ENCODE measurements at regions not wholly inside any gene's neighbourhood (a gene's known extent, or its start where the extent isn't known, plus 50 kb on each side); places are given as distances from the start of the nearest gene placed in this dataset.

DNA sequence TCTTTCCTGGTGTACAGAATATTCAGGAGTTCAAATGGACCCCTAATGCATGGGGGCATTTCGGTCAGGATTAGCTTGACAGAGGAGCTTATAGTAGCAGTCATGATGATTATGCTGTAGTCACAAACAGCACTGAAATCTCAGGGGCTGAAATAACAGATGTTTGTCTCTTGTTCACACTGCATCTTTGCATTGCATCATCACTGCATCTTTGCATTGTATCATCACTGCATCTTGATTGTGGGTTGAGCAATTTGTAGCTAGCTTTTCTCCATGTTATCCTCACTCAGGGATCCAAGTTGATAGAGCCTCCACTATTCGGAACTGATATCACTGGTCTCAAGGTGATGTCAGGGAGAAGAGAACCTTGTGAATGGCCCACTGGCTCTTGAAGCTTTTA lies 160.9 kb downstream of the GATB start:
- no peaks in the 10 kb centered on the region for H3K36me3 ChIP-seq (replicated peaks; ENCODE audit: low read depth, low read length)
- peaks cover 5% of the 10 kb centered on the region for H3K4me1 ChIP-seq (ENCODE audit: low read length)
- no peak overlapping the region for H3K27ac ChIP-seq (ENCODE audit: low read length)
- H3K79me2 ChIP-seq (ENCODE audit: low read length), result no peaks in the 10 kb centered on the region
- H4K20me1 ChIP-seq (ENCODE audit: insufficient read depth, low read length), result no peaks in the 10 kb centered on the region
- H2AFZ ChIP-seq (ENCODE audit: low read depth, low read length), result no peak overlapping the region
- no peak overlapping the region for H3K4me3 ChIP-seq (ENCODE audit: low read length)
- H3K9ac ChIP-seq (ENCODE audit: low read length), result no peak overlapping the region
- no peak for TF ChIP-seq EZH2phosphoT487 (IDR thresholded peaks at IDR 0.05; ENCODE audit: low read depth)
- TF ChIP-seq, protein P1, sequence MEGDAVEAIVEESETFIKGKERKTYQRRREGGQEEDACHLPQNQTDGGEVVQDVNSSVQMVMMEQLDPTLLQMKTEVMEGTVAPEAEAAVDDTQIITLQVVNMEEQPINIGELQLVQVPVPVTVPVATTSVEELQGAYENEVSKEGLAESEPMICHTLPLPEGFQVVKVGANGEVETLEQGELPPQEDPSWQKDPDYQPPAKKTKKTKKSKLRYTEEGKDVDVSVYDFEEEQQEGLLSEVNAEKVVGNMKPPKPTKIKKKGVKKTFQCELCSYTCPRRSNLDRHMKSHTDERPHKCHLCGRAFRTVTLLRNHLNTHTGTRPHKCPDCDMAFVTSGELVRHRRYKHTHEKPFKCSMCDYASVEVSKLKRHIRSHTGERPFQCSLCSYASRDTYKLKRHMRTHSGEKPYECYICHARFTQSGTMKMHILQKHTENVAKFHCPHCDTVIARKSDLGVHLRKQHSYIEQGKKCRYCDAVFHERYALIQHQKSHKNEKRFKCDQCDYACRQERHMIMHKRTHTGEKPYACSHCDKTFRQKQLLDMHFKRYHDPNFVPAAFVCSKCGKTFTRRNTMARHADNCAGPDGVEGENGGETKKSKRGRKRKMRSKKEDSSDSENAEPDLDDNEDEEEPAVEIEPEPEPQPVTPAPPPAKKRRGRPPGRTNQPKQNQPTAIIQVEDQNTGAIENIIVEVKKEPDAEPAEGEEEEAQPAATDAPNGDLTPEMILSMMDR (IDR thresholded peaks at IDR 0.05; ENCODE audit: low read depth, low read length), result no peak
- H3K4me2 ChIP-seq (ENCODE audit: low read length), result no peak overlapping the region
- H3K27me3 ChIP-seq (ENCODE audit: low read depth, low read length), result no peaks in the 10 kb centered on the region; the same call in 1 of the 2 replicates
- no peaks in the 10 kb centered on the region for H3K9me3 ChIP-seq (ENCODE audit: insufficient read depth, low read length)

DNA sequence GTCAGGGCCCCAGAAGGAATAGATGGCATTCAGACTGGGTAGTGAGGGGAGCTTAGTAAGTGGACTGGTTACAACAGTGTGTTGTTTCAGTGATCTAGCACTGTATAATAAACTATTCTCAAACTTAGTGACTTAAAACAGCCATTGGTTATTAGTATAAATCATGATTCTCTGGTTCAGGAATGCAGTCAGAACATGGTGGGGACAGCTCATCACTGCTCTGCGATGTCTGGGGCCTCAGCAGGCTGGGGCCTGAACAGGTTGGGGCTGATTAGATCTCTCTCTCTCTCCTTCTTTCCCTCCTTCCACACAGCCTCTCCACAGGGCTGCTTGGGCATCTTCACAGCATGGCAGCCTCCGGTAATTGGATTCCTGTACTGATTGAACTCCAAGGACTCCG lies 160.4 kb downstream of the GATB start:
- H3K36me3 ChIP-seq (replicated peaks; ENCODE audit: low read depth, low read length), result no peaks in the 10 kb centered on the region
- no peak overlapping the region for H2AFZ ChIP-seq (ENCODE audit: low read depth, low read length)
- peaks cover 10% of the 10 kb centered on the region for H3K4me1 ChIP-seq (ENCODE audit: low read length)
- H3K4me3 ChIP-seq (ENCODE audit: low read length), result no peak overlapping the region
- H3K9ac ChIP-seq (ENCODE audit: low read length), result no peak overlapping the region
- no peaks in the 10 kb centered on the region for H4K20me1 ChIP-seq (ENCODE audit: insufficient read depth, low read length)
- H3K9me3 ChIP-seq (ENCODE audit: insufficient read depth, low read length), result no peaks in the 10 kb centered on the region
- H3K79me2 ChIP-seq (ENCODE audit: low read length), result no peaks in the 10 kb centered on the region
- H3K4me2 ChIP-seq (ENCODE audit: low read length), result no peak overlapping the region
- TF ChIP-seq EZH2phosphoT487 (IDR thresholded peaks at IDR 0.05; ENCODE audit: low read depth), result no peak
- TF ChIP-seq, protein P1 (IDR thresholded peaks at IDR 0.05; ENCODE audit: low read depth, low read length), result no peak
- no peak overlapping the region for H3K27ac ChIP-seq (ENCODE audit: low read length)
- no peaks in the 10 kb centered on the region; the same call in 1 of the 2 replicates for H3K27me3 ChIP-seq (ENCODE audit: low read depth, low read length)

DNA sequence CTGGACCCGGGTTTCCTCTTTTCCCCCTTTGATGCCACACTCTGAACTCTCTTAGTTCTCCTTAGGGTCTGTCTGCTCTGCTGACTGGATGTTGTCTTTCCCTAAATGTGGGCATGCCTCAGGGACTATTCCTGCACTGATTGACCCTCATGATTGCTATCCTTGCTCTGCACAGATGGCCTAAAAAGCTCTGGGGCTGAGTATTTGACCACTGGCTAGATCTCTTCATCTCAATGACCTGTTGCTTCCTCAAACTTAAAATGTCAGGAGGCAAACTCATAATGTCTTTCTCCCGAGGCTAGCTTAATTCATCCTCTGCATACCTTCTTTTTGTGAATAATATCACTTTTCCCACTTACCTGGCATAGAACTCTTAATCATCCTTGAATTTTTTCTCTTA lies 157.4 kb downstream of the GATB start:
- H3K79me2 ChIP-seq (ENCODE audit: low read length), result no peaks in the 10 kb centered on the region
- H3K4me1 ChIP-seq (ENCODE audit: low read length), result peaks cover 10% of the 10 kb centered on the region
- no peak overlapping the region for H3K4me2 ChIP-seq (ENCODE audit: low read length)

DNA sequence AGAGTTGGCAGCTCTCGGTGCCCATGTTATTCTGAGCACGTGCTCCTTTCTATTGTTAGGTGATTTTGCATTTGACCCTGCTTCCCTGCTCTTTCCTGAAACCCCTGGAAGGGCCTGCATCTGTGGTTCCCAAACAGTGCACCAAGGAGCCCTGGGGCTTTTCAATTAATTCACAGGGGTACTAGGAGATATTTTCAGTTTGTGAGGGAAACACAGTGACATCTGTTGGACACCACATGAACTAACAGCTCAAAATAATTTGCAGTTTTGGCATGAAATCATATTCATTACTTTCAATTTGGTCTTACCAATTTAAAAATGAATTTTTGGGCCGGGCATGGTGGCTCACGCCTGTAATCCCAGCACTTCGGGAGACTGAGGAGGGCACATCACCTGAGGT lies 156.6 kb downstream of the GATB start:
- H3K79me2 ChIP-seq (ENCODE audit: low read length), result no peaks in the 10 kb centered on the region
- H3K36me3 ChIP-seq (replicated peaks; ENCODE audit: low read depth, low read length), result no peaks in the 10 kb centered on the region
- H3K4me3 ChIP-seq (ENCODE audit: low read length), result no peak overlapping the region; the same call in 1 of the 2 replicates
- TF ChIP-seq, protein P1 (IDR thresholded peaks at IDR 0.05; ENCODE audit: low read depth, low read length), result peak; percentile 83
- no peak for TF ChIP-seq EZH2phosphoT487 (IDR thresholded peaks at IDR 0.05; ENCODE audit: low read depth)
- no peaks in the 10 kb centered on the region for H3K9me3 ChIP-seq (ENCODE audit: insufficient read depth, low read length)
- no peaks in the 10 kb centered on the region for H4K20me1 ChIP-seq (ENCODE audit: insufficient read depth, low read length)
- H3K4me2 ChIP-seq (ENCODE audit: low read length), result peak overlapping the region; percentile 10
- H3K4me1 ChIP-seq (ENCODE audit: low read length), result peaks cover 11% of the 10 kb centered on the region
- H3K9ac ChIP-seq (ENCODE audit: low read length), result no peak overlapping the region
- H2AFZ ChIP-seq (ENCODE audit: low read depth, low read length), result peak overlapping the region; percentile 48
- no peak overlapping the region for H3K27ac ChIP-seq (ENCODE audit: low read length)
- peaks cover 3% of the 10 kb centered on the region; the same call in 1 of the 2 replicates for H3K27me3 ChIP-seq (ENCODE audit: low read depth, low read length)

More for the DNA sequence above, 157.4 kb downstream of the GATB start:
- no peak for TF ChIP-seq EZH2phosphoT487 (IDR thresholded peaks at IDR 0.05; ENCODE audit: low read depth)
- TF ChIP-seq, protein P1 (IDR thresholded peaks at IDR 0.05; ENCODE audit: low read depth, low read length), result no peak
- H3K27me3 ChIP-seq (ENCODE audit: low read depth, low read length), result peaks cover 3% of the 10 kb centered on the region; the same call in 1 of the 2 replicates
- H3K4me3 ChIP-seq (ENCODE audit: low read length), result no peak overlapping the region
- no peak overlapping the region for H3K9ac ChIP-seq (ENCODE audit: low read length)
- no peaks in the 10 kb centered on the region for H3K9me3 ChIP-seq (ENCODE audit: insufficient read depth, low read length)
- H3K27ac ChIP-seq (ENCODE audit: low read length), result no peak overlapping the region
- H4K20me1 ChIP-seq (ENCODE audit: insufficient read depth, low read length), result no peaks in the 10 kb centered on the region
- no peak overlapping the region for H2AFZ ChIP-seq (ENCODE audit: low read depth, low read length)
- no peaks in the 10 kb centered on the region for H3K36me3 ChIP-seq (replicated peaks; ENCODE audit: low read depth, low read length)
